HG02870 (cell line): ENCODE measurements at regions not wholly inside any gene's neighbourhood (a gene's known extent, or its start where the extent isn't known, plus 50 kb on each side); places are given as distances from the start of the nearest gene placed in this dataset.

Experiments
- ATAC-seq: cut with Tn5 transposase; IDR thresholded peaks from one replicate; pipeline ENCODE4 v1.9.1; 2021; ENCODE audit warnings: mild to moderate bottlenecking, moderate library complexity; ENCODE audit not compliant: unreplicated experiment

GRCh38 chr10:59125666-59126065, 50.8 kb upstream of the PHYHIPL start:
- ATAC-seq = no peak

- no peak for ATAC-seq
These were observed 50.2 kb upstream of the PHYHIPL start for GRCh38 chr10:59126261-59126660.
